Right cardiac atrium (tissue), 5 donors: ENCODE measurements at regions not wholly inside any gene's neighbourhood (a gene's known extent, or its start where the extent isn't known, plus 50 kb on each side); places are given as distances from the start of the nearest gene placed in this dataset.

Source experiments
- ATAC-seq, 2 donors: fragments of 200-7000 bp; cut with Tn5 transposase; one replicate each; pipeline versions ENCODE4 v1.8.0 to v1.9.1; 2020; ENCODE audit warnings: moderate library complexity in 2 of 2, mild to moderate bottlenecking in 1 of 2
- DNase-seq, 3 donors: peaks; one replicate each; pipeline ENCODE4 v3.0.0-alpha.2; 2020
- H3K27ac ChIP-seq: one replicate; pipeline ENCODE4 v1.5.1; 2013; ENCODE audit warnings: mild to moderate bottlenecking, low read length, control low read depth, moderate library complexity
- H3K27me3 ChIP-seq: one replicate; pipeline ENCODE4 v1.6.1; 2013; ENCODE audit not compliant: control insufficient read depth, insufficient read depth
- H3K4me1 ChIP-seq: one replicate; pipeline ENCODE4 v1.6.1; 2013; ENCODE audit warnings: low read length; ENCODE audit not compliant: control insufficient read depth, insufficient read depth
- H3K4me3 ChIP-seq: one replicate; pipeline ENCODE4 v1.5.1; 2013; ENCODE audit warnings: low read length, control low read depth
- H3K9me3 ChIP-seq: one replicate; pipeline ENCODE4 v1.6.1; 2013; ENCODE audit warnings: low read length; ENCODE audit not compliant: control insufficient read depth
- WGBS: extraction: QIAGEN DNeasy Blood & Tissue Kit; methylation state at CpG from one replicate; pipeline ENCODE4 v1.1.7; 2013; 5-methylcytosine and 5-hydroxymethylcytosine counted together
- intact Hi-C, 4 donors: fragments of 100-400 bp; cut with DNase I; formaldehyde crosslinking; loops; one replicate each; pipeline versions ENCODE4 v1.11.0 to v1.14.0; 2022 to 2023
- donor health status: healthy with polysubstance abuse.
- donor health status: DM: no; HTN: yes; CAD: no.
- donor health status: DM: no; HTN: no; CAD: no.
- donor health status: DM: no; HTN: yes; CAD: no; lungs with severe emphysema.
- donor health status: DM: yes; HTN: yes; CAD: no.

DNA sequence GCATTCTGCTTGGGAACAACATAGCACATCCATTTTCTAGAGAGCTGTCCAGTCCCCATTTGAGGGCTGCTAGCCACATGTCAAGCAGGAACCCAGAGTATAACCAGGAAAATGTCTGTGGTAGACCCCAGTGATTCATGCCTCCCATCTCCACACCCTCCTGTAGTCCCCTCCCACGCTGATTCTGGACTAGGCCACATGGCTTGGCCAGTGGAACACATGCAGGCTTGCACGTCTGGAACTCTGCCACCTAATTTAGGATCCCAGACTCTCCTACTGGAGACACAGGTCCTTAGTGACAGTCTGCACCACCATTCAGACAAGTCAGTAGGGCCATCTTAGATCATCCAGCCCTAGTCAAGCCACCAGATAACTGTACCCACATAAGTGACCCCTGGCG, 149.8 kb downstream of the ZIC5 start:
- 90% methylated on average over 3 of the region's 3 CpGs for WGBS
- intact Hi-C loops: no loop called here

DNA sequence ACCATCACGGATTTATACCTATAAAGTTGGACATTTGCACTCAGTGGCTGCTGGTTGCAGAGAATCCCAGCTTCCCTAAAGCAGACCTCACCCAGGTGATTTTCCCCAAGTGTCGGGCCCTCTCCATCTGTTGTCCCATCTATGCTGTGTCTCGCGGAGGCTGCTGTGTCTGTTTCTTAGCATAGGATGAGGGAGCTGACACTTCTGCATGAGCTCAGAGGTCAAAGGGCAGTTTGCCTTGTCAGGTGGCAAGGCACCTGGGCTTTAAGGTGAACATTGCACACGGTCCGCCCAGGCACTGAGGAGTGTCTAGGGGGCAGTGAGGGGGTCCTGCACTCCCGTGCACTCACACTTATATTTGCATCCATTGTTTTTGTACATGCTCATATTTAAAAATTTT, 151.6 kb downstream of the ZIC5 start:
- no peak for ATAC-seq
- Histone ChIP-seq H3K4me3 (no peak overlapping the region), H3K4me1 (no peaks in the 10 kb centered on the region), H3K9me3 (no peaks in the 10 kb centered on the region), H3K27ac (no peak overlapping the region), H3K27me3 (no peaks in the 10 kb centered on the region)
- no peak for DNase-seq
- 81% methylated on average over 7 of the region's 7 CpGs for WGBS
- intact Hi-C loops: no loop called here

More for the DNA sequence above, 149.8 kb downstream of the ZIC5 start:
- Histone ChIP-seq H3K27me3 (no peaks in the 10 kb centered on the region), H3K4me1 (no peaks in the 10 kb centered on the region), H3K4me3 (no peak overlapping the region), H3K9me3 (no peaks in the 10 kb centered on the region), H3K27ac (no peak overlapping the region)
- DNase-seq (no peak), ATAC-seq (no peak)

DNA sequence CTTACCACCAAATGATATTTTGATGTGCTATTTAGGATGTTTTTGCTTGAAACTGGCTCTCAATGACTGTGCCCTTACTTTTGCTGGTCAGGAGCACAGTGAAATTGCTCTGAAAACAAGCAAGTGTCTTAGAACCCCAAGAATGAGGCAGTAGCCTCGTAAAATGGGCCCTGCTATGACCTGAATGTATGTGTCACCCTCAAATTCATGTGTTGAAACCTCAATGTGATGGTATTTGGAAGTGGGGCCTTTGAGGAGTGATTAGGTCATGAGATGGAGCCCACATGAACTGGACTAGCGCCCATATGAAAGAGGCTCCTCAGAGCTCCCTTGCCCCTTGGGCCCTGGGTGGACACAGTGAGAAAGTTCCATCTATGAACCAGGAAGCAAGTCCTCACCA, 155.2 kb downstream of the ZIC5 start:
- DNase-seq (no peak), ATAC-seq (no peak)
- H3K4me3 ChIP-seq: no peak overlapping the region
- no peaks in the 10 kb centered on the region for H3K4me1 ChIP-seq
- WGBS: 83% methylated on average over 2 of the region's 2 CpGs
- H3K27me3 ChIP-seq: no peaks in the 10 kb centered on the region
- H3K9me3 ChIP-seq: no peaks in the 10 kb centered on the region
- no peak overlapping the region for H3K27ac ChIP-seq
- intact Hi-C loops: no loop called here

DNA sequence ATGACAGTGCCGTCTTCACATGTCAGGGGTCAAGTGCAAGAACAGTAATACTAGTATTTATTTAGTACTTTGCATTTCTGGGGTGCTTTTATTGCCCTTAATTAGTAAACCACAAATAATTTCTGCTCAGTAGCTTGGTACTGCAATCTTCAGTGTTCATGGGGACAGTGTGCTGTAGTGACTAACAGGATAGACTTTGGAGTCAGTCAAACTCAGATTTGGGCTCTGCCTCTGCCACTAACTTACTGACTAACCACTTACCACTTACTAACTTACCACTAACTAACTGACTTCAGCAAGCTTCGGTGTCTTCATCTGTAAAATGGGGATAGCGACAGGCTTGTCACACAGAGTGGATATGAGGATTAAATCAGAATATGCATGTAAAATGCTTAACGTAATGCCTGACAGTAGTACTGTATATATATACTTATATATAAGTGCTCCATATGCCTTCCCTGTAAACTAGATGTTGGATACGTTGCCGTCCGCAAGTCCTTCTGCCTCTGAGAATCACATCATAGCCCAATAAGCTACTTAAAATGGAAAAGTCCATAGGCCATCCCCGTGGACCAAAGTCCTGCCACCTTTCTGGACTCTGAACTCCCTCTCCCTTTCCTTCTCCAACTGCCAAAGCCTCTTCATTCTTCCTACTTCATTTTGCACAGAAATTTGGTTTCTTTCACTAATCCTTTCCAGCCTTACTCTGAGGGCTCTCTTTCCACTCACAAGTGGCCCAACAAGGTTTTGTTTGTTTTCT, 158.1 kb downstream of the ZIC5 start:
- Histone ChIP-seq H3K4me1 (no peaks in the 10 kb centered on the region), H3K9me3 (no peaks in the 10 kb centered on the region), H3K27me3 (no peaks in the 10 kb centered on the region), H3K27ac (no peak overlapping the region), H3K4me3 (no peak overlapping the region)
- ATAC-seq (no peak), DNase-seq (no peak)
- intact Hi-C loops: no loop called here
- WGBS: 89% methylated on average over 8 of the region's 8 CpGs

DNA sequence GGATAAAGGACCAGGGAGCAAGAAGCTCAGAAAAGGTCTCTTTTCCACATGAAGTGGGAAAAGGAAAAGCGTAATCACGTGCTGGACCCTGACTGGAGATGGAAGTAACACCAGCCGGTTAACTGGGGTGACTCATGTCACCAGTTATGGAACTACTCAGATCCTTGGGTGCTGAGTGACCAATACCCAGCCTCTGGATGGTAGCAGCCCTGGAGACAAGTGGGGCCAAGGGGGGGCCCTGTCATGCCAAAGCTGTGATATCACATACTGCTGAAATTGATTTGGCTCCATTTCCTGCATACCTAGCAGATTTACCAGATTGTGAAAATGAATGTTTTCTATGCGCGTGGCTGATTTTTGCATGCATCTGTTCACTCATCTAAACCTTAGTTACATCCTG, 158.9 kb downstream of the ZIC5 start:
- WGBS: 78% methylated on average over 5 of the region's 5 CpGs
- intact Hi-C loops: no loop called here
- DNase-seq (no peak), ATAC-seq (no peak)
- no peaks in the 10 kb centered on the region for H3K4me1 ChIP-seq
- no peaks in the 10 kb centered on the region for H3K27me3 ChIP-seq
- H3K4me3 ChIP-seq: no peak overlapping the region
- H3K27ac ChIP-seq: no peak overlapping the region
- H3K9me3 ChIP-seq: no peaks in the 10 kb centered on the region

DNA sequence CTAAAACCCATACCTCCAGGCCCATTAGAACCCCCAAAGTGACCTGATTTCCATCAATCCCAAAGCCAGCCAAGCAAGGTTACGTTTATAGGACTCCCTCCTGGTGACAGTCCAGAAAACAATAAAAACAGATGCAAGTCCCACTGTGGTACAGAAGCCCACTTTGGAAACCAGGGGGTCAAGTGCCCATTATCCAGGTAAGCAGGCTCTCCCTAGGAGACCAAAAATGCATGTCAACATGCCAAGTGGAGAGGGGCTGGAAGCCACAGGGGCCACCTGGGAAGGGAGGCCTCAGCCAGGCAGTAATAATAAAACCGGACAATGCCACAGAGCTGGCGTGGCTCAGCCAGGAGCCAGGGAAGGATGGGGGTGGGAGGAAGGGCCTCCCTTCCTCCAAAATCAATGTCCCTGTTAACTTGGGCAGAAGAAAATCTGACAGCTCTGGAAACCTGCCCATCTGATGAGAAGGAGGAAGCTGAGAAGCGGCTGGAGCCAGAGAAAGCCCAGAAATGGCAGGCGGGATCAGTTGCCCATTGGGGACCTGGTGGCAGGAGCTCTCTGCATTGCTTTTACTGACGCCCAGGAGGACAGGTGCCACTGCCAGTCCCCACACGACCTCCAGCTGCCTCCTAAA, 160.4 kb downstream of the ZIC5 start:
- H3K4me3 ChIP-seq: no peak overlapping the region
- no peak overlapping the region for H3K27ac ChIP-seq
- 70% methylated on average over 7 of the region's 7 CpGs for WGBS
- intact Hi-C loops: no loop called here
- no peaks in the 10 kb centered on the region for H3K4me1 ChIP-seq
- H3K27me3 ChIP-seq: no peaks in the 10 kb centered on the region
- DNase-seq: no peak
- H3K9me3 ChIP-seq: no peaks in the 10 kb centered on the region
- ATAC-seq: no peak

DNA sequence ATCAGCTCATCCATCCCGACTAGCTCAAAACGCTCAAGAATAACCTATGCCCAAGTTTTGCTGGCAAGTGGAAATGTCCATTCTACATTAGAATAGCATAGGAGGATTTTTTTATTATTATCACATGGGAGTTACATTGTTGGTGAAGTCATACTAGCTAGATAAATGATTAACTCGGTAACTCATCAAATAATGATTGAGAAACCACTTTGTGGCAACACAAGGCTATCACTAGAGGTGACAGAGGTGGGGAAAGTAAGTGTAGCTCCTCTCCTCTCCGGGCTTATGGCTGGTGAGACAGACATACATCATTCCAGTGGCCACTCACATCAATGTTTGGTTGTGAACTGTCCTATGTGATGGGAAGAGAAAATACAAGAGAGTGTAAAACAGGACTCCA, 161.6 kb downstream of the ZIC5 start:
- 84% methylated on average over 4 of the region's 4 CpGs for WGBS
- no peaks in the 10 kb centered on the region for H3K4me1 ChIP-seq
- no peak overlapping the region for H3K4me3 ChIP-seq
- no peaks in the 10 kb centered on the region for H3K27me3 ChIP-seq
- intact Hi-C loops: no loop called here
- no peak overlapping the region for H3K27ac ChIP-seq
- DNase-seq (no peak), ATAC-seq (no peak)
- H3K9me3 ChIP-seq: no peaks in the 10 kb centered on the region

DNA sequence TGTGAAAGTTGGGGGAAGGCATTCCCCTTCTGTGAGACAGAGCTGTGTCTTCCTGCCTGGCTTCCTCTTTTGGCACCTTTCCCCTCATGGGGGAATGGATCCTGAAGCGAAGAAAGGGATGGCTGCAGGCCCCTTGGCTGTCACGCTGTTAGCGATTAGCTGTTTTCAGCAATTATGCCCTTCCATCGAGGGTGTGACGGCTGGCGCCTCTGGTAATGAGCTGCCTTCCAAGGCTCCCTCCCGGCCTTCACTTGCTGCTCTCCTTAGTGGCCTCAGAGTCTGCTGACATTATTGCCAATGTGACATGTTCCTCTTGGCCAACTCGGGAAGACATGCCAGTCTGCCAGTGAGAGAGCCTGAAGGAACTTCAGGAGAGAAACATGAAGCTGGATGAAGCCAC, 162.1 kb downstream of the ZIC5 start:
- no peak for ATAC-seq
- H3K27me3 ChIP-seq: no peaks in the 10 kb centered on the region
- no peaks in the 10 kb centered on the region for H3K9me3 ChIP-seq
- DNase-seq: no peak
- WGBS: 65% methylated on average over 8 of the region's 8 CpGs
- intact Hi-C loops: no loop called here
- no peak overlapping the region for H3K4me3 ChIP-seq
- no peaks in the 10 kb centered on the region for H3K4me1 ChIP-seq
- H3K27ac ChIP-seq: no peak overlapping the region

DNA sequence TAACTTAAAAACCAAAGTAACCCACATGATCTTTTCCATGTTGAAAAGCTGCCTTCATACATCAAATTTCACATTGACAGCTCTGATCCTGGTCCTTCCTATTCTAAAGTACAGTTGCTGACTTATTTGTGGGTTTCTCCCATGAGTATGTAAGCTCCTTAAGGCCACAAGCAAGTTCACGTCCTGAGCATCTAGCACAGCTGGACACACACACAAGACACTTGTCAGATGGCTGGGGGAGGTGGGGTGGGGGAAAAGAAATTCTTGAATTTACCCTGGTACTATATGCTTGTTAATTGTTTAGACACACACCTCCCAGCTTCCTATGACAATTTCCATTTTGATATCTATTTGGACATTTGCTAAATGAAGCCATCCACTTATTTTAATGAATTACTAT, 162.8 kb downstream of the ZIC5 start:
- H3K9me3 ChIP-seq: no peaks in the 10 kb centered on the region
- no peaks in the 10 kb centered on the region for H3K27me3 ChIP-seq
- DNase-seq (no peak), ATAC-seq (no peak)
- H3K4me1 ChIP-seq: no peaks in the 10 kb centered on the region
- H3K4me3 ChIP-seq: no peak overlapping the region
- WGBS: 31% methylated on average over 1 of the region's 1 CpG
- intact Hi-C loops: no loop called here
- H3K27ac ChIP-seq: no peak overlapping the region

DNA sequence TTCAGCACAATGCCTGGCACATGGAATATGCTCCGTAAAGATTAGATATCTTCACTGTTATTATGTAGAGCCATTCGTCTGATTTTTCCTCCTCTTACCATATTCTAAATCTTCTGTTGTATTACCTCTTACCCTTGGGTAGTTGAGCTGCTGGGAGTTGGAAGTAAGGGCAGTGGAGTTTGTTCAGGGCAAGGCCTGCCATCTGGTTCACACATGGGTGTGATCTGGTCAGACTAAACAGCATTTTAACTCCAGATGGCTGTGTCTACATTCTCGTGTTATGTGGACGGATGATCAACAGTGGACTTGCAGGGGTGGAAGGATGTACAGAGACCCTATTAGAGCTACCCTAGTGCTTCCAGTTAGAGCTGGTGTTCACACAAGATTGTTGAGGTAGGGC, 164.9 kb downstream of the ZIC5 start:
- DNase-seq (no peak), ATAC-seq (no peak)
- H3K4me3 ChIP-seq: no peak overlapping the region
- no peaks in the 10 kb centered on the region for H3K27me3 ChIP-seq
- 80% methylated on average over 4 of the region's 4 CpGs for WGBS
- intact Hi-C loops: no loop called here
- no peaks in the 10 kb centered on the region for H3K4me1 ChIP-seq
- no peak overlapping the region for H3K27ac ChIP-seq
- no peaks in the 10 kb centered on the region for H3K9me3 ChIP-seq

DNA sequence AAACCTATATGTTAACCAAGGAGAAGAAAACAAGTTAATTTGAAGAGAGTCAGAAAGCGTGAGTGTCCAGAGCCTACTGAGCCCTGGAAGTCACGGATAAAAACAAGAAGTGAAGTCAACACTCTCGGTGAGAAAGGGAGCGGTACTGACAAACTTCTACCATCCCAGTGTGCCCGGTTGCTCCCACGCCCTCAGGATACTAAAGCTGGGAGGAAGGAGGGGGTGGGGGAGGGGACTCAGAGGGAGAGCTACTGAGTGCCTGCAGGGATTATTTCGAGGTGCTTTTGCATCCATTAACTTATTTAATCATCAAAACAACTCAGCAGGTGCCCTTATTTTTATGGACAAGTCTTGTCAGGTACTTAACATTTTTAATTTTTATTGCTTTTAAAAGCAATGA, 166.2 kb downstream of the ZIC5 start:
- no peak for ATAC-seq

DNA sequence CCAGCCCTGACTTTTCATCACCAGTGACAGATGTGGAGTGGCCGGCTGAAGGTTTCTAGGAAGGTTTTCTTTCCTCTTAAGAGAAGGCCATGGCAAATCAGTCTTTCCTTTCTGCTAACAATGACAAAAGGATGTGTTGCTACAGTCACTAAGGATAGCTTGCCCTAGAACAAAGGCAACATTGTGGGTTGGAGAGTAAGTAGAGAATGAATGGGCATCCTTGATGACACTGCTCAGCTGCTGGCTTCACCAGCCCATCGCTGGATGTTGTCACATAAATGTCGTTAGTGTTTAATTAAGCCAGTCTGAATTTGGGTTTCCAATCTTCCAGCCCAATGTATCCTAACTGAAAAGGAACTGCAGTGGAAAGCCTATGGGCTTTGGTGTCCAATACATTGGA, 168.4 kb downstream of the ZIC5 start:
- Histone ChIP-seq H3K4me3 (no peak overlapping the region), H3K9me3 (no peaks in the 10 kb centered on the region), H3K27ac (no peak overlapping the region), H3K4me1 (no peaks in the 10 kb centered on the region), H3K27me3 (no peaks in the 10 kb centered on the region)
- DNase-seq: no peak
- 90% methylated on average over 3 of the region's 3 CpGs for WGBS
- intact Hi-C loops: no loop called here
- ATAC-seq: no peak

More for the DNA sequence above, 166.2 kb downstream of the ZIC5 start:
- DNase-seq: no peak
- intact Hi-C loops: no loop called here
- H3K27me3 ChIP-seq: no peaks in the 10 kb centered on the region
- no peak overlapping the region for H3K27ac ChIP-seq
- 33% methylated on average over 7 of the region's 7 CpGs for WGBS
- H3K9me3 ChIP-seq: no peaks in the 10 kb centered on the region
- no peak overlapping the region for H3K4me3 ChIP-seq
- H3K4me1 ChIP-seq: no peaks in the 10 kb centered on the region
